H9 (cell line): ENCODE measurements at regions not wholly inside any gene's neighbourhood (a gene's known extent, or its start where the extent isn't known, plus 50 kb on each side); places are given as distances from the start of the nearest gene placed in this dataset.

Experiments
- DNase-seq: peaks from one replicate; pipeline ENCODE4 v3.0.0-alpha.2; 2017
- H2AFZ ChIP-seq: one replicate; pipeline ENCODE4 v1.6.1; 2013; ENCODE audit warnings: mild to moderate bottlenecking, low read length, control low read depth, moderate library complexity
- H2AK5ac ChIP-seq: 2 replicates; pipeline ENCODE4 v1.6.1; 2013; ENCODE audit warnings: low read length, control low read depth, mixed read lengths; ENCODE audit not compliant: insufficient read length
- H2BK120ac ChIP-seq: one replicate; pipeline ENCODE4 v1.6.1; 2013; ENCODE audit warnings: low read depth, mild to moderate bottlenecking, low read length, control low read depth, inconsistent platforms; ENCODE audit not compliant: poor library complexity, severe bottlenecking
- H2BK12ac ChIP-seq: 2 replicates; pipeline ENCODE4 v1.6.1; 2013; ENCODE audit warnings: low read length, control low read depth, mixed read lengths, low read depth; ENCODE audit not compliant: insufficient read length
- H2BK15ac ChIP-seq: 2 replicates; pipeline ENCODE4 v1.6.1; 2013; ENCODE audit warnings: low read depth, low read length, control low read depth
- H2BK20ac ChIP-seq: one replicate; pipeline ENCODE4 v1.6.1; 2013; ENCODE audit warnings: low read depth, mild to moderate bottlenecking, low read length, control low read depth, inconsistent platforms; ENCODE audit not compliant: poor library complexity, severe bottlenecking
- H2BK5ac ChIP-seq: 2 replicates; pipeline ENCODE4 v1.6.1; 2013; ENCODE audit warnings: low read length, control low read depth, mixed read lengths; ENCODE audit not compliant: insufficient read length
- H3K14ac ChIP-seq: 2 replicates; pipeline ENCODE4 v1.6.1; 2013; ENCODE audit warnings: low read length, control low read depth; ENCODE audit not compliant: insufficient read depth
- H3K18ac ChIP-seq: 2 replicates; pipeline ENCODE4 v1.6.1; 2013; ENCODE audit warnings: low read depth, mild to moderate bottlenecking, mixed read lengths, low read length, control low read depth; ENCODE audit not compliant: insufficient read length
- H3K23ac ChIP-seq: 2 replicates; pipeline ENCODE4 v1.6.1; 2013; ENCODE audit warnings: low read length, control low read depth, mixed read lengths, low read depth; ENCODE audit not compliant: insufficient read length
- H3K23me2 ChIP-seq: 2 replicates; pipeline ENCODE4 v1.6.1; 2013; ENCODE audit warnings: low read depth, mild to moderate bottlenecking, mixed read lengths, low read length, control low read depth; ENCODE audit not compliant: insufficient read length, poor library complexity, severe bottlenecking
- H3K27ac ChIP-seq: 2 replicates; pipeline ENCODE4 v1.5.1; 2013; ENCODE audit warnings: low read length, control low read depth, mixed read lengths, low read depth; ENCODE audit not compliant: insufficient read length
- H3K27me3 ChIP-seq: 2 replicates; pipeline ENCODE4 v1.6.1; 2013; ENCODE audit warnings: low read length, control low read depth, inconsistent platforms; ENCODE audit not compliant: insufficient read depth
- H3K4ac ChIP-seq: 2 replicates; pipeline ENCODE4 v1.6.1; 2013; ENCODE audit warnings: low read depth, mild to moderate bottlenecking, control low read depth, inconsistent platforms, low read length, moderate library complexity
- H3K4me1 ChIP-seq: 2 replicates; pipeline ENCODE4 v1.6.1; 2013; ENCODE audit warnings: low read length, control low read depth, inconsistent platforms; ENCODE audit not compliant: insufficient read depth
- H3K4me2 ChIP-seq: 2 replicates; pipeline ENCODE4 v1.6.1; 2013; ENCODE audit warnings: low read length, control low read depth, mixed read lengths; ENCODE audit not compliant: insufficient read length, insufficient read depth
- H3K56ac ChIP-seq: 2 replicates; pipeline ENCODE4 v1.6.1; 2013; ENCODE audit warnings: low read depth, mild to moderate bottlenecking, mixed read lengths, low read length, control low read depth; ENCODE audit not compliant: insufficient read length
- H3K79me1 ChIP-seq: 2 replicates; pipeline ENCODE4 v1.6.1; 2013; ENCODE audit warnings: low read depth, mild to moderate bottlenecking, moderate library complexity, low read length, control low read depth, inconsistent platforms; ENCODE audit not compliant: insufficient read depth, poor library complexity, severe bottlenecking
- H3K79me2 ChIP-seq: 2 replicates; pipeline ENCODE4 v1.6.1; 2013; ENCODE audit warnings: low read length, control low read depth, inconsistent platforms; ENCODE audit not compliant: insufficient read depth
- H3K9ac ChIP-seq: 2 replicates; pipeline ENCODE4 v1.6.1; 2013; ENCODE audit warnings: low read length, control low read depth, mixed read lengths; ENCODE audit not compliant: insufficient read length; ENCODE audit errors: extremely low read depth
- H3K9me3 ChIP-seq: one replicate; pipeline ENCODE4 v1.6.1; 2013; ENCODE audit warnings: low read depth, low read length, inconsistent platforms; ENCODE audit not compliant: control insufficient read depth
- H3T11ph ChIP-seq: one replicate; pipeline ENCODE4 v1.6.1; 2013; ENCODE audit warnings: mild to moderate bottlenecking, low read length, control low read depth, inconsistent platforms
- H4K20me1 ChIP-seq: one replicate; pipeline ENCODE4 v1.6.1; 2013; ENCODE audit not compliant: control insufficient read depth, insufficient read length, insufficient read depth
- H4K5ac ChIP-seq: 2 replicates; pipeline ENCODE4 v1.6.1; 2013; ENCODE audit warnings: low read depth, mild to moderate bottlenecking, mixed read lengths, low read length, control low read depth; ENCODE audit not compliant: insufficient read length
- H4K8ac ChIP-seq: replicated peaks from 2 replicates; pipeline ENCODE4 v1.6.1; 2013; ENCODE audit warnings: low read length, control low read depth, mixed read lengths, low read depth; ENCODE audit not compliant: insufficient read length
- H4K91ac ChIP-seq: 2 replicates; pipeline ENCODE4 v1.6.1; 2013; ENCODE audit warnings: low read depth, mild to moderate bottlenecking, moderate library complexity, mixed read lengths, low read length, control low read depth; ENCODE audit not compliant: insufficient read length
- H3K27ac Mint-ChIP-seq, 3 experiments: 2 replicates in 2 of 3; 3 replicates in 1 of 3; pipeline ENCODE4 v1.8.0; 2020 to 2021; ENCODE audit warnings: mixed read lengths in 3 of 3, mild to moderate bottlenecking in 1 of 3, moderate library complexity in 1 of 3
- H3K27me3 Mint-ChIP-seq: 2 replicates; pipeline ENCODE4 v1.8.0; 2021; ENCODE audit warnings: low read depth, mild to moderate bottlenecking, moderate library complexity, mixed read lengths
- H3K36me3 Mint-ChIP-seq, 3 experiments: 2 replicates in 2 of 3; 3 replicates in 1 of 3; pipeline ENCODE4 v1.8.0; 2020 to 2021; ENCODE audit warnings: low read depth in 3 of 3, mixed read lengths in 3 of 3; ENCODE audit not compliant: insufficient read depth in 1 of 3
- H3K4me1 Mint-ChIP-seq, 2 experiments: 2 replicates each; pipeline ENCODE4 v1.8.0; 2020; ENCODE audit warnings: mixed read lengths in 2 of 2
- H3K4me3 Mint-ChIP-seq, 2 experiments: 2 replicates in 1 of 2; 3 replicates in 1 of 2; pipeline ENCODE4 v1.8.0; 2020 to 2021; ENCODE audit warnings: mild to moderate bottlenecking in 2 of 2, mixed read lengths in 2 of 2, moderate library complexity in 1 of 2
- H3K9me3 Mint-ChIP-seq, 2 experiments: 2 replicates in 1 of 2; 3 replicates in 1 of 2; pipeline ENCODE4 v1.8.0; 2020; ENCODE audit warnings: mild to moderate bottlenecking in 2 of 2, mixed read lengths in 2 of 2, moderate library complexity in 1 of 2
- TF ChIP-seq, protein P1 (sequence below): fragments of 200-600 bp; sonication (generic); conservative IDR thresholded peaks from 3 replicates; pipeline ENCODE4 v1.8.0; 2021; ENCODE audit warnings: antibody characterized with exemption, mild to moderate bottlenecking

DNA sequence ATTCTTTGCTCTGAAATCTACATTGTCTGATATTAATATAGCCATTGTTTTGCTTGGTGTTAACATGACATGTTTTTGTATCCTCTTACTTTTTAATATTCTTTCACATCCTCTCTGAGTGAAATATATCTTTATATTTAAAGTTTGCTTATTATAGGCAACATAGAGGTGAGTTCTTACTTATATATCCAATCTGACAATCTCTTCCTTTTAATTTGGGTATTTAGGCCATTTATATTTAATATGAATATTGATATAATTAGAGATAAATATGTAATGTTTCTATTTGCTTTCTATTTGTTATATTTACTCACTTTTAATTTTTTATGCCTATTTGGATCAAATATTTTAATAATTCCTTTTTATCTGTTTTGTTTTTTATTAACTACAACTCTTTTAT lies 554.1 kb upstream of the SALL1 start:
- no peak overlapping the region for H3K4me2 ChIP-seq
- H4K5ac ChIP-seq = no peak overlapping the region
- Mint-ChIP-seq H3K4me1 (peaks cover 11% of the 10 kb centered on the region in 2 experiments), H3K36me3 (peaks cover 9 to 24% (median 11%) of the 10 kb centered on the region in 3 experiments), H3K9me3 (peaks cover 13 to 27% of the 10 kb centered on the region in 2 experiments), H3K27ac (no peak overlapping the region), H3K4me3 (no peak overlapping the region), H3K27me3 (peaks cover 4% of the 10 kb centered on the region; the same call in 1 of the 2 replicates)
- no peak overlapping the region for H3K27ac ChIP-seq
- no peak overlapping the region for H3K18ac ChIP-seq
- no peak overlapping the region for H3K9ac ChIP-seq
- no peaks in the 10 kb centered on the region for H3K4me1 ChIP-seq
- H3K4ac ChIP-seq = no peak overlapping the region
- H4K91ac ChIP-seq = no peak overlapping the region
- H3K27me3 ChIP-seq = no peaks in the 10 kb centered on the region
- H3K56ac ChIP-seq = no peak overlapping the region
- H2BK120ac ChIP-seq = no peak overlapping the region
- no peak overlapping the region for H3K14ac ChIP-seq
- H4K20me1 ChIP-seq = no peaks in the 10 kb centered on the region
- H2BK5ac ChIP-seq = no peak overlapping the region
- no peaks in the 10 kb centered on the region for H3K79me1 ChIP-seq
- H3K23ac ChIP-seq = no peak overlapping the region
- H4K8ac ChIP-seq = no peak overlapping the region
- no peak overlapping the region for H2BK20ac ChIP-seq
- no peak overlapping the region for H2AK5ac ChIP-seq
- no peaks in the 10 kb centered on the region for H3K23me2 ChIP-seq
- 0 out of 2 replicates have a peak, but pooled peaks cover 1% of the 10 kb centered on the region for H3K79me2 ChIP-seq
- no peak overlapping the region for H3T11ph ChIP-seq
- H2AFZ ChIP-seq = no peak overlapping the region
- no peak overlapping the region for H2BK12ac ChIP-seq
- H2BK15ac ChIP-seq = no peak overlapping the region
- TF ChIP-seq, protein P1, sequence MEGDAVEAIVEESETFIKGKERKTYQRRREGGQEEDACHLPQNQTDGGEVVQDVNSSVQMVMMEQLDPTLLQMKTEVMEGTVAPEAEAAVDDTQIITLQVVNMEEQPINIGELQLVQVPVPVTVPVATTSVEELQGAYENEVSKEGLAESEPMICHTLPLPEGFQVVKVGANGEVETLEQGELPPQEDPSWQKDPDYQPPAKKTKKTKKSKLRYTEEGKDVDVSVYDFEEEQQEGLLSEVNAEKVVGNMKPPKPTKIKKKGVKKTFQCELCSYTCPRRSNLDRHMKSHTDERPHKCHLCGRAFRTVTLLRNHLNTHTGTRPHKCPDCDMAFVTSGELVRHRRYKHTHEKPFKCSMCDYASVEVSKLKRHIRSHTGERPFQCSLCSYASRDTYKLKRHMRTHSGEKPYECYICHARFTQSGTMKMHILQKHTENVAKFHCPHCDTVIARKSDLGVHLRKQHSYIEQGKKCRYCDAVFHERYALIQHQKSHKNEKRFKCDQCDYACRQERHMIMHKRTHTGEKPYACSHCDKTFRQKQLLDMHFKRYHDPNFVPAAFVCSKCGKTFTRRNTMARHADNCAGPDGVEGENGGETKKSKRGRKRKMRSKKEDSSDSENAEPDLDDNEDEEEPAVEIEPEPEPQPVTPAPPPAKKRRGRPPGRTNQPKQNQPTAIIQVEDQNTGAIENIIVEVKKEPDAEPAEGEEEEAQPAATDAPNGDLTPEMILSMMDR = no peak
- DNase-seq = no peak
- H3K9me3 ChIP-seq = no peaks in the 10 kb centered on the region
